T-helper 2 cell (primary cell): ENCODE measurements at regions not wholly inside any gene's neighbourhood (a gene's known extent, or its start where the extent isn't known, plus 50 kb on each side); places are given as distances from the start of the nearest gene placed in this dataset.
"Not testable (repeated sequence)": the region's sequence is repeated elsewhere in the genome, so short reads cannot be mapped to it uniquely, and the experiment has no call there.

Experiments
- DNase-seq, 5 experiments: peaks; one replicate each; pipeline versions ENCODE4 v3.0.0 to v3.0.0-alpha.2; 2012 to 2022

GRCh38 chrY:7415157-7415633 is 503.6 kb upstream of the AMELY start:
- no peak for DNase-seq

GRCh38 chrY:7390056-7390455 is 478.5 kb upstream of the AMELY start:
- DNase-seq, result no peak

DNA sequence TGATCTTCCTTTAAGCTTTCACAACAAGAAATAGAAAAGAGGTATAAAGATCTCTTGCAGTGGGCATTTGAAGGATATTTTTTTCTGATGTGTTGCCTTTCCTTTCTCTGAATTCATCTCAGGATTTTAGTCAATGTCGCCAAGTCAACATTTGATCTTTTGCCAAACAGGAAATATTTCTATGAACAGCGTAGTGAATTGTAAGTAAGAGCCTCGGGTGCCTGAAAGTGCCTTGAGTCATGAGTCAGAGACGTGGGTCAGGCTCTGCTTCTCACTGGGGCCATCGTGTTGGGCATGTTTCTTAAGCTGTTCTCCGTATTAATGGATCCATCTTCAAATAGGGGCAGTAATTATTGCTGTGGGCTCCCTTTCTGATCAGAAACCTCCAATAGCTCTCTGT is 471.4 kb upstream of the AMELY start:
- DNase-seq, result no peak

GRCh38 chrY:7377091-7377490 is 465.5 kb upstream of the AMELY start:
- no peak for DNase-seq

DNA sequence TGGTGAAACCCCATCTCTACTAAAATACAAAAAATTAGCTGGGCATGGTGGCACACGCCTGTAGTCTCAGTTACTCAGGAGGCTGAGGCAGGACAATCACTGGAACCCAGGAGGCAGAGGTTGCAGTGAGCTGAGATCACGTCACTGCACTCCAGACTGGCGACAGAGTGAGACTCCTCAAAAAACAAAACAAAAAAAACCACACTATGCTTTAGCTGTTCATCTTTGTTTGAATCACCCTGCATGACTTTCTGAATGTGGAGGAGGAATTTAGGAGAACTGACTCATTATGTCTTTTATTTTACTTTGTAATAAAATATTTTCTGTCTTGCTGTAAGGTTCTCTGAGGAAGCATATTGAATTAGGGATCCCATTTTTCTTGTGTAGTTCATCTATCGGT is 462.9 kb upstream of the AMELY start:
- DNase-seq, result not testable (repeated sequence)

DNA sequence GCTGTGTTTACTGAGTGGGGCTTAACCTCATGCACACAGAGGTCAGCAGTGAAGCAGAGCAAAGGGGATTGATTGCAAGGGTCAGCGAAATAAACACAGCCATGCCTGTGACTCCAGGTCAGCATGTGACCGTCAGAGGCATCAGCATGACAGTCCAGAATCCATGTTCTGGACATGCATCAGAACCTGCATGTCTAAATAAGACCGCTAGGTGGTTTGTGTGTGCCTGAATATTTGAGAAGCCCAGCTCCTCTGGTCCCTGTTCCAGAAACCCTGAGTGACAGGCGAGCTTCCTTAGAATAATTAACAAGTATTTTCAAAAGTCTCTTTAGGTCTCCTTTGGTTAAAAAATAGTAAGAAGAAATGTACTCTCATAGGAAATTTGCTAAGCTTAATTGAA is 460.4 kb upstream of the AMELY start:
- DNase-seq, result not testable (repeated sequence)

DNA sequence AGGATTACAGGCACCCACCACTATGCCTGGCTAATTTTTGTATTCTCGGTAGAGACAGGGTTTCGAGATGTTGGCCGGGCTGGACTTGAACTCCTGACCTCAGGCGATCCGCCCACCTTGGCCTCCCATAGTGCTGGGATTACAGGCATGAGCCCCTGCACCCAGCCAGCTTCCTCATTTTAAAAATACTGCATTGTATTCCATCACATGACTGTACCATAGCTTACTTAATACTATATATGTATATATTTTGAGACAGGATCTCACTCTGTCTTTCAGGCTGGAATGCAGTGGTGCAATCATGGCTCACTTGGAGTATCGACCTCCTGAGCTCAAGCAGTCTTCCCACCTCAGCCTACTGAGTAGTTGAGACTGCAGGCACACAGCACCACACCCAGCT is 459.5 kb upstream of the AMELY start:
- not testable (repeated sequence) for DNase-seq

DNA sequence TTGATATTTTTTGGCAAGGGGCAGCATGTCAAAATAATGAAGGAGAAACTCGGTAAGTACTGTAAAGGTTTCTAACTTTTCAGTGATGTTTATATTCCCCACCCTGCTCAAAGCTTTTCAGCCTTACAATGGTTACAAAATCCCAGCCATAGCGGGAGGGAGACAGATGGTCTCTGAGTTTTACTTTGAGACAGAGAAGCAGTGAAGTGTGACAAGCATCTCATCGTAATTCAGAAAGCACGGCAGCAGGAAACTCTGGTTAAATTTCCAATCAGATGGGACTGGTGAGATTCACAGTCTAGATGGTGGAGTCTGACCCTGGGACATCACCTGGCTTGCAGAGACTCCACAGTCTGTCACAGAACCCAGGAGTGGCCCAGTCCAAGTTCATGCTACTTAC is 448.0 kb upstream of the AMELY start:
- DNase-seq, result no peak

DNA sequence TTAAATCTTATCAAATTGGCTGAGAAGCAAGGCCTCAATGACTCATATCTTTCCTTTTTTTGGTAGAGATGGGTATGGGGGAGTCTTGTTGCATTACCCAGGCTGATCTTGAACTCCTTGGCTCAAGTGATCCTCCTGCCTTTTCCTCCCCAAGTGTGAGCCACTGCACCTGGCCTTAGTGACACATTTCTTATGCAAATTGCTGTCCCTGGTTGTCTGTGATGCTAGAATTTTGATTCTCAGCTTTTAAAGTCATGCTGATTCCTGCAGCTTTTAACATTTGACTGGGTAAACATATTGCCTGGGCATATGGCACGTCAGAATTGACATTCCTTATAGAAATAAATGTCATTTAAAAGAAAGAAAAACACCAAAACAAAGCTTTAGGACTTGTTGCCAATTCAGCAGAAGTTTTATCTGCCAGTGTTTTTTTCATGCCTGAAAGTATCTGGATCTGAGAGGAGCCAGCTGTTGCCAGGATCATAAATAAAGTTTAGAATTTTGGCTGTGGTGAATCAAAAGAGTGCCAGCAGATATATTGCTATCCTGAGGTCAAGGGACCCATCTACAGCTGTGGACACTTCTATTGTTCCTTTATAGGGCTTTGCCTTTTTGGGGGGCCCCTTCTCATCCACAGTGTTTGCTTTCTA is 446.7 kb upstream of the AMELY start:
- peak in 1 of 5 experiments; percentile 17 for DNase-seq

- not testable (repeated sequence) for DNase-seq
Observed at GRCh38 chrY:7355891-7356290, 444.3 kb upstream of the AMELY start.

- peak in 3 of 5 experiments; percentile 31 to 46 (median 33) for DNase-seq
Observed at GRCh38 chrY:7344661-7345060, 433.1 kb upstream of the AMELY start.

DNA sequence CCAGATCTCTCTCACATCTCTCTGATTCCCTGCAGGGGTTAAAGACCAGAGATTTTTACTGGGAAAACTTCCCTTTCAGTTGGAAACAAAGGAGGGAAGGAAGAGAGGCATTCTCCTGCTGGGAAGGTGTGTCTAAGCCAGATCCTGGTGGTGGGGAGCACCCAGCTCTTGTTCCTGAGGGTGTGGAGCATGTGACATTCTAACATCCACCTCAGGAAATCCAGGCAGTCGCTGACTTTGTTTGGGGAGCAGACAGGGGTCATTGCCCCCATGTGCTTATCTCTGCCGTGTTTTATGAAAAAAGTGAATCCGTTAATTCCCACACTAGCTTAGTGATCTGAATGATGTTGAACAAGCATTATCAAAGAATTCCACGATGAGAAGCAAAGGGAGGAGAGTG is 431.7 kb upstream of the AMELY start:
- no peak for DNase-seq

- peak in 2 of 5 experiments; percentile 26 for DNase-seq
Observed at GRCh38 chrY:7342732-7343131, 431.2 kb upstream of the AMELY start.

- peak in 1 of 5 experiments; percentile 79 for DNase-seq
Observed at GRCh38 chrY:7339391-7340087, 428.0 kb upstream of the AMELY start.

DNA sequence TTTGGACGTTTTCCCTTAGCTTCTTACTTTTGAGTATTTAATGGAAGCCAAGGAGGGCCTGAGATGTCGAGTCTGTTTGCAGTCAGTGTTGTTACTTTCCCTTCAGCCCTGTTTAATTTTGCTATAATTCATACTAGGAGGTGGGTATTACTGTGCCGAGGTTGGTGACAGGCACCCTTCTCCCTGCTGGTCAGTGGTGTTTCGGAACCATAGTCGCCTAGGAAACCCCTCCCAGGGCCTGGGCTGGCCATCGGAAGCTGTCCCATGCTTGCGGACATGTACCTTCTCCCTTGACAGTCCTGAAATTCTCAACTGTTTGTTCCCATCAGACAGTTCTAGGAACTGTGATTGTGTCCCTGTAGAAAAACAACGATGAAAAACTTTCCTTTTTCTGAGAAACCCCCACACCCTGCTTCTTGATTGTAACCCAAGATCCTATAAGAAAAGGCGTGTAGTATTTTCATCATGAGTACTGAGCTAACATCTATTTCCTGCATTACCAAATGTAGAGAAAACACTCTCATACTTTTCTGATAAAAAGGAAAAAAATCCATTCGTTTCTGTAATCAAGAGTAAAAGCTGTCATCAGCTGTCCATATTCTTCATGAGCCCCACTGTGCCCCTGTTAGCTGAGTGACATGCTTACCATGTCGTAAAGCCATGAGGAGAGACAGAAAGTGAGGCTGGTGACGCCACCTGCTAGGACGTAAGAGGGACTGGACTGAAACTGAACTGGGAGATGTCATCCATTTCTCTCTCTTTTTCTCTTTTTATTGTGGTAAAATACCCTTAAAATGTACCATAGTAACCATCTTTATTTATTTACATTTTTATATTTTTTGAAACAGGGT is 424.7 kb upstream of the AMELY start:
- peak in 1 of 5 experiments; percentile 51 for DNase-seq

- peak in 1 of 5 experiments; percentile 83 for DNase-seq
Observed at GRCh38 chrY:7334449-7334848, 422.9 kb upstream of the AMELY start.

DNA sequence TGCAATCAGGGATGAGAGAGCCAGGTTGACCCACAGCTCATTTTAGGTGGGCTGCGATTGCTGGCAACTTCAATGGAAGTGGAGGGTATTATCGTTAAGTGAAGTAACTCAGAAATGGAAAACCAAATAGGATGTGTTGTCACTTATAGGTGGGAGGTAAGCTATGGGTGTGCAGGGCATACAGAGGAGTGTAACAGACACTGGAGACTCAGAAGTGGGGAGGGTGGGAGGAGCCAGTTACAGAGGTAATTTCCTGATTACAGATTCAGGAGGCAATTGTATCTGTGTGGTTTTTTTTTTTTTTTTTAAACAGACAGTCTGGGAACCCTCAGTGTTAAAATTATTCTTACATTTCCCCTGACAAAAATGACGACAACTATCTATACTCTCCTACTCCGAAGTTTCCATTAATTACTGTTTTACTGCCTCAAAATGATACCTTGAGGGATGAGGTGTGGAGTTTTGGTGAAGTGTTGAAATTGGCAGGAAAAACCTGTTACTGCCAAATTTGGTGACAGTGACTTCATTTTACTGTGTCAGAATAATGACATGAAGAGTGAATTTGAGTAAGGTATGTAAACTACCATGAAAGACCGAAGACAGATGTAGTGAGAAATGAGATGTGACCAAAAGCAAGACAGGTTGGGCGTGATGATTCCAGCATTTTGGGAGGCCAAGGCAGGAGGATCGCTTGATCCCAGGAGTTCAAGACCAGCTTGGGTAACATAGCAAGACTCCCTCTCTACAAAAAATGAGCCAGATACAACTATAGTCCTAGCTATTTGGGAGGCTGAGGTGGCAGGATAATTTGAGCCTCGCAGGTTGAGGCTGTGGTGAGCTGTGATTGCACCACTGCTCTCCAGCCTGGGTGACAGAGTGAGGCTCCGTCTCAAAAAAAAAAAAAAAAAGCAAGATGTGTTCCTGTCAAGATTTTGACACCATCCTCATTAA is 415.0 kb upstream of the AMELY start:
- peak in 3 of 5 experiments; percentile 17 to 72 (median 39) for DNase-seq

- DNase-seq, result no peak
Observed at GRCh38 chrY:7325531-7325930, 414.0 kb upstream of the AMELY start.

- DNase-seq, result no peak
Observed at GRCh38 chrY:7320751-7321150, 409.2 kb upstream of the AMELY start.

DNA sequence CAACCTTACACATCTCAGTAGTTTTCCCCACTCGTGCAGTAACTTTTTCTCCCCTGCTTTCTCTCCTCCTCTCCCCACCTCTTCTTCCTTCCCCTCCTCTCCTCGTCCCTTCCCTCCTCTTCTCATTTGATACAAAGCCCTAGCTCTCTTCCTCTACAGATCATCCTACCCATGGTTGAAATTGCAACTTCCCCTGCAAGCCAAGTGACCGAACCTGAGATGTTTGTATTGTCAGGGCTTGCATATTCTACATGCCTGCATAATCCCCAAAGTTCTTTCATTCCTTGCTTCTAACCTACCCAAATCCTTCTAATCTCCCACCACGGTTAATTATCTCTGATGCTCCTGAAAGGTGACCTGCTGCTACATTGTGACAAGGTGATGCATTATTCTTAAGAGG is 408.6 kb upstream of the AMELY start:
- DNase-seq, result not testable (repeated sequence)

DNA sequence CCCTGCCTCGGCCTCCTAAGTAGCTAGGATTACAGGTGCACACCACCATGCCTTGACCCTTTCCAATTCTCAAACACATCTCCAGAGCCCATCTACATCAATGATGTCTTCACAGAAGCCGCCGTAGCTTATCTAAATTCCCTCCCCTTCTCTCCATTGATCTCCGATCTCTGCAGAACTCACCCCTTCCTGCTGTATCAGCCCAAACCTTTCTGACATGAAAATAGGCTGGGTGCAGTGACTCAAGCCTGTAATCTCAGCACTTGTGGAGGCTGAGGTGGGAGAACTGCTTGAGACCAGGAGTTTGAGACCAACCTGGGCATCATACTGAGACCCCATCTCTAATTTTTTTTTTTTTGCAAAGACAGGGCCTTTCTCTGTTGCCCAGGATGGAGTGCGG is 406.6 kb upstream of the AMELY start:
- DNase-seq, result peak in 1 of 5 experiments; percentile 47

DNA sequence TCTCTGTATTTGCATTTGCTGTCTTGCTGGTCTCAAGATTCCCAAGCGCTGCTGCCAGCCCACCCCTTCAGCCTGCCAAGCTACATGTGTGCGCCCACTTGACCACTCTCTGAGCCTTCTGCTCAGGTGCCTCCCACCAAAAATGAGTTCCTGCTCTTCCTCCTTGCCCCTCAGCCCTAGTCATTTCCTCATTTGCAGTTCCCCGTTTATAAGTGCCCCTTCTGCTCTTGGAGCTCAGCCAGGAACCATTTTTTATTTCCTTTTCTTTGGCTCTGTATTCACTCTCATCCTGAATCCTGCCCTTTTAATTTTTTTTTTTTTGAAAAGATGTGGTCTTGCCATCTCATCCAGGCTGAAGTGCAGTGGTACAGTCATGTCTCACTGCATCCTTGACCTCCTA is 406.0 kb upstream of the AMELY start:
- no peak for DNase-seq
